GM18502 (cell line): ENCODE measurements at regions not wholly inside any gene's neighbourhood (a gene's known extent, or its start where the extent isn't known, plus 50 kb on each side); places are given as distances from the start of the nearest gene placed in this dataset.

ENCODE experiments used
- ATAC-seq: cut with Tn5 transposase; IDR thresholded peaks from one replicate; pipeline ENCODE4 v1.9.1; 2021; ENCODE audit warnings: mild to moderate bottlenecking; ENCODE audit not compliant: unreplicated experiment, poor library complexity

DNA sequence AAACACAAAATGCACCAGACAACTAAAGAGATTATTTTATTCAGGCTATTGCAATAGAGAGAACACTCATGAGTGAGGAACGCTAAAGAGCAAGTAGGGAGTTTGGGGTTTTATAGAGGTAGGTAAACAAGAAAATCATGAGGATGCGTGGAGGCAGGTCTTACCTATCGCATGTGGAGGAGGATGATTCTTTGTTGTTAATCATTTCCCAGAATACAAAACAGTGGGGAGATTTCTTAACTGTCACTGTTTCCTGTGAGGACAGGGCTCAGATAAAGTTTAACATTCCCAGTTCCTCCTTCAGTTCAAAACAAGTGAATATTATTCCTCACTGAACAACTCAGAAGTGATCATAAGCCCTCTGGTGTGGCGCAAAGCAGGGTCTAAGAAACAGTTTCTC, 156.1 kb upstream of the MGAT5 start:
- no peak for ATAC-seq

DNA sequence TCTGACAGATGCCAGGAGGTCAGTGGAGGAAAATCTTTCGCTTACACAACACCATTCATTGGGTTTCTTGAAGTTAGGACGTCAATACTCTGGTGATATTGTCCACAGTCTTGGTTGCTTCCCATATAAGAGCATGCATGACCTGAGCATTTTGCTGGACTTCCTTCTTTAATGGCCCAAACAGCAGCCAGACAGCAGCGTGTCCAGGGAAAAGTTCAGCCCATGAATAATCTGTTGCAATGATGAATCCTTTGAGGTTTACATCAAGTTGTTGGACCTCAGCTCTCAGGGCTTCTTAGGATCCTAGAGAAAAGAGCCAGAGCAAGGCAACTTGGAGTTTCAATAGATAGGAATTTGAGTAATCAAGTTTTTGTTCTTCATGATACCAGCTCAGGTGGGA, 155.6 kb upstream of the MGAT5 start:
- no peak for ATAC-seq

- no peak for ATAC-seq
These were observed 154.6 kb upstream of the MGAT5 start for GRCh38 chr2:134099273-134099672.

DNA sequence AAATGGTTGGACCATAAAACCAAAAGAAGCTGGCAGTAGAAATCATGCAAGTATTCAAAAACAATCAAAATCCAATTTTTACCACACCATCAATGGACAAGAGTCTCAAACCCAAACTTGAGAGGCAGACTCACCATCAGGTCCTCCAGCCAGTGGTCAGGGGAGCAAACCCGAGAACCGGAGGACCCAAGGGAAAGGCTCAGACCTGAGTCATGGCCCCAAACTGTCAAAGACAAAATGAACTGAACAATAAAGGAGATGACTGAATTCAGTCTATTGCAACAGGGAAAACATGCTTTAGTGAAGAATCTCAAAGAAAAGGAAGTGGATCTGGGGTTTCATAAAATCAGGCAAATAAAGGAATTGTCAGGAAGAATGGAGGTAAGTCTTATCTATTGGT, 150.7 kb upstream of the MGAT5 start:
- no peak for ATAC-seq

GRCh38 chr2:134104754-134105153, 149.1 kb upstream of the MGAT5 start:
- ATAC-seq = no peak

DNA sequence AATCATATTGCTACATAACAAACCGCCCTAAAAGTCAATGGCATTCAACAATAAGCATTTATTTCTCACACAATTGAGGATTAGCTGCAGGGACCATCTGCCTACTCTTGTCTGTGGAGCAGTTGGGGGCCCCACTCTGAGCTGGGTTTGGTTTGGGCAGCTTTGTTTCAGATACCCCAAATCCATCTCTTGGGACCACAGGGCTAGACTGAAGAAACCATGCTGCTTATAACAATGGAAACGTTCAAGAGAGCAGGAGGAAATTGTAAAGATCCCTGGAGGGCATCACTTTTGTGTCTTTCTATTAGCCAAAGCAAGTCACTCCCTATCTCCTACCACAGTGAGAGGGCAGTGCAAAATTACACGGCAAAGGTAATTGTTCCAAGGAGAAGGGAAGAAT, 146.5 kb upstream of the MGAT5 start:
- no peak for ATAC-seq

GRCh38 chr2:134108113-134108512, 145.8 kb upstream of the MGAT5 start:
- no peak for ATAC-seq

DNA sequence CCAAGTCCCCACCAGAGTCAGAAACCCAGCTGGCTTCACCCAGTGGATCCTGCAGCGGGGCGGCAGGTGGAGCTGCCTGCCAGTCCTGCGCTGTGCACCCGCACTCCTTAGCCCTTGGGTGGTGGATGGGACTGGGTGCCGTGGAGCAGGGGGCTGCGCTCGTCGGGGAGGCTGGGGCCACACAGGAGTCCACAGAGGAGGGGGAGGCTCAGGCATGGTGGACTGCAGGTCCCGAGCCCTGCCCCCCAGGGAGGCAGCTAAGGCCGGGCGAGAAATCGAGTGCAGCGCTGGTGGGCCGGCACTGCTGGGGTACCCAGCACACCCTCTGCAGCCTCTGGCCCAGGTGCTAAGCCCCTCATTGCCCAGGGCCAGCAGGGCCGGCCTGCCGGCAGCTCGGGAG, 144.6 kb upstream of the MGAT5 start:
- no peak for ATAC-seq

DNA sequence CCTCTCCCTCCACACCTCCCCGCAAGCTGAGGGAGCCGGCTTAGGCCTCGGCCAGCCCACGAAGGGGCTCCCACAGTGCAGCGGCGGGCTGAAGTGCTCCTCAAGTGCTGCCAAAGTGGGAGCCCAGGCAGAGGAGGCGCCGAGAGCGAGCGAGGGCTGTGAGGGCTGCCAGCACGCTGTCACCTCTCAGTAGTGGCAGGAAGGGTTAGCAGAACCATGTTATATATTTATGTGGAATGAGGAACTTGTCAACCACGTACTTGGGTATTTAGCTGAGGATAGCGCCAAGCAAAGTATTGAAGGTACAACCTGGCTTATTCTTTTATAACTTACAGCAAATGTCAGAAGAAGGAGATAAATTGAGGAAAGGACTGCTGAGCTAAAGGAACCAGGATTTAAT, 144.1 kb upstream of the MGAT5 start:
- no peak for ATAC-seq

GRCh38 chr2:134110532-134110931, 143.3 kb upstream of the MGAT5 start:
- ATAC-seq = no peak

- ATAC-seq = no peak
These were observed 136.2 kb upstream of the MGAT5 start for GRCh38 chr2:134117676-134118075.

DNA sequence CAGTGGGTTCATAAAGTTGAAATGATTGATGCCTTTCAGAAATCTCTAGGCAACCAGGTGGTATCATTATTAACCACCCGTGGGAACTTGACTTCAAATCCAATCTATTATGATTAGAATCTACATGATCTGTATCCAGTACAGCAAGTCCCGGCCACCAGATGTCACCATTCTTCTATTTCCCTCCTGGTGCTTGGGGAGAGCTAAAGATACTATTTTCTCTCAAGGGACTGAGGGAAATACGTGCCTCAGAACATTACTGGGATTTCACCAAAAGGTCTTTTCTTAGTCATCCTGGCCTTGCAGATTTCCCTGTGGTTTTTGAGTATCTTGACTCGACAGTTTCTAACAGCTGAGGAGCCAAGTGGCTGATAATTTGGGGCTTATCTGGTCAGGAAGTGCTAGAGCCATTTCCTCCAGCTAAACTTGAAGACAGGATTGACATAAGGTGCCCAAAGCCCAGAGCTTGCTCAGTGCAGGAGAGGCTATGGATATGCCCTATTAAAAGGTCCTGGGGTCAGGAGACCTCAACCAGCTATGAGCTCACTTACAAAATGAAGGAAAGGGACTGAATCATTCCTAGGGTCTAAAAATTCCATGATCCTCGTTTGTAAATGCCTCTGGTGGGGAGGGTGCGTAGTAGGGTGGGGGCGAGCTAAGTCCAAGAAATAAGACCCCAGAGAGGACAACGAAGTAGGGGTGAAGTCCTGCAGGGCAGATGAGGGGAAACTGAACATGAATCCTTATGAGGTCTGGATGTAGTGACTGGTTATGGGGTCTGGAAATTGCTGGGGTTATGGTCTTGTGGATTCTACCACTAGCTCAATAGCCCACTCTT, 135.4 kb upstream of the MGAT5 start:
- ATAC-seq = peak; percentile 53

GRCh38 chr2:134119117-134119712, 134.7 kb upstream of the MGAT5 start:
- ATAC-seq = peak; percentile 15

GRCh38 chr2:134119713-134120405, 134.0 kb upstream of the MGAT5 start:
- ATAC-seq = peak; percentile 57

DNA sequence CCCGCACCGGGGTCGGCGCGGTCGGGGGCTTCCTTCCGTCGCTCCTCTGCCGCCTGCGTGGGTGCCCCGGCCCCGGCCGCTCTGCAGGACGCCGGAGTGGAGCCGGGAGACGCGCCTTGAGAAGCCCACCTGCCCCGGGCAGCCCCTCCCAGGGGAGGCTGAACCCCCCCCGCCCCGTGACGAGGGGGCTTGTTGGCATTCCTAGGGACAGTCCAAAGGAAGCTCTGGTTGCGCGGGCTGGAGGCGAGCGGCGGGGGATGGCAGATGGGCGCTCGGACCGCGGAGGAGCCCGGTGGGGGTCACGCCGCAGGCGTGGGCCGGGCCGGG, 133.5 kb upstream of the MGAT5 start:
- peak; percentile 0 for ATAC-seq

- ATAC-seq = peak; percentile 51
These were observed 132.9 kb upstream of the MGAT5 start for GRCh38 chr2:134120733-134121630.

DNA sequence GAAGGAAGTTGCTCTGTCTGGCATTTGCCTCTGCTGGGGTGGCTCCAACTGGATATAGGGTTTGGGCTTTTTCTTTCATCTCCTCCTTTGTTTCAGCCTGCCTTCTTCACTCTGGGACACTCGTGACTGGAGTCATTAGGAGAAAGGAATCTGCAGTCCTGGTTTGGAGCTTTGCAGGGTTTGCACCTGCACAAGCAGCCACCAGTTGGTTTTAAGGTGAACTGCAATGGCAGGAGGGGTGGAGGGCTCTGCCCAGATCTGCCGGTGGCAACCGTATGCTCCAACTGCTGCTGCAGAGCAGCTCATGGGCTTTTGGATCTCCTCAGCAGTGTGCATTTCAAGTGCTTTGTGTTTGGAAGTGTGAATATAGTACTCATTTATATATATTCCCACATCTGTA, 131.3 kb upstream of the MGAT5 start:
- no peak for ATAC-seq

DNA sequence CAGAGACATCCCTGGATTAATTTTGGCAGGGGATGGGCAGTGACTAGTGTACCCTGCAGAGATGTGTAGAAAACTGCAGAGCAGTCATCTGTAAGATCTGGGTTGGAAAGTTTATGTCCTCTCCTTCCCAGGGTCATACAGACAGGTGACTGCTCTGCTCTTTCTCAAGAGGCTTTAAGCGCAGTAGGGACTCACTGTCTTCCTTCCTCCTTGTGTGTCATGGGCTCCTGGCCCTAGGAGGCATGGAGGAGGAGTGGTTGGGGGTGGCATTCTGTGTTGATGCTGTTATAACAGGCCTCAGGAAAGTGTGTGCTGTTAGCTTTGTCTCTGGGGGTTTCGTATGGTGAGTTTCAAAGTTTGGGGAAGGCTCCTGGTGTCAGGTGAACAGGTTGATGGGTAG, 130.5 kb upstream of the MGAT5 start:
- no peak for ATAC-seq

DNA sequence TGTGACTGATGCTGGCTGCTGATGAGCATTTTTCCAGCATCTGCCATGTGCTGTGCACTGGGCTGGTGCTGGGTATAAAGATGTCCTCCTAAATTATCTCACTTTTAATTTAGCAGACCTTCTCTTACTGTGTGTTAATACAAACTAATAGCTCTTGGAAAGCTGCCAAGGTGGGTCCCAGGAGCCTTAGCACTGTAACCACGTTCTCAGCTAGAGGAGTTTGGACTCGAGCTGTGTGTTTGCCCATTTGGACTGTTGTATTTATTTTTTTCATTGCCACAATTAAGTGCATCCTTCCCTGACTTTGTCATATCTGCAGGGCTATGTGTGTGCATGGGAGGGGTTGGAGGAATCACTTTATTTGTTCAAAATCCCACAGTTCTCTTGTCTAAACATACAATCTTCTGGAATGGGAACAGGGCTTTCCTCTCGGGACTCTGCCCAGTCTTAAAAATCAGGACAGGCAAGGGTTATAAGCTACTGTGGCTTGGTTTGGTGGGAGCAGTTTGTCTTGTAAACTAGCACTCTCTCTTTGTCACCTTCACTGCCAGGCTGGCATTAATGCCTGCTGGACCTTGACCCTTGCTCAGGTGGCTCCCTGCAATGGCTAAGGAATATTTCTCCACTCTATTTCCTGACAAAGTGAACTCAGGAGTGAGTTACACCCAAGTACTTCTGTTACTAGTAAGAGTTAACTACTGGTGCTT, 129.7 kb upstream of the MGAT5 start:
- no peak for ATAC-seq

- peak; percentile 61 for ATAC-seq
These were observed 126.4 kb upstream of the MGAT5 start for GRCh38 chr2:134127496-134127895.
